Ishikawa (cell line): ENCODE measurements at regions not wholly inside any gene's neighbourhood (a gene's known extent, or its start where the extent isn't known, plus 50 kb on each side); places are given as distances from the start of the nearest gene placed in this dataset.

Experiments used
- CEBPB ChIP-seq: IDR thresholded peaks from 2 replicates; pipeline ENCODE4 v1.6.1; 2012
- CREB1 ChIP-seq: IDR thresholded peaks from 2 replicates; pipeline ENCODE4 v1.6.1; 2012; ENCODE audit warnings: low read depth
- EGR1 ChIP-seq: IDR thresholded peaks from 2 replicates; pipeline ENCODE4 v1.6.1; 2012
- EP300 ChIP-seq: IDR thresholded peaks from 2 replicates; pipeline ENCODE4 v1.6.1; 2012; ENCODE audit warnings: borderline replicate concordance
- FOXM1 ChIP-seq: IDR thresholded peaks from 2 replicates; pipeline ENCODE4 v1.6.1; 2012; ENCODE audit warnings: low read depth, borderline replicate concordance
- NFIC ChIP-seq: IDR thresholded peaks from 2 replicates; pipeline ENCODE4 v1.6.1; 2012
- RAD21 ChIP-seq: IDR thresholded peaks from 2 replicates; pipeline ENCODE4 v1.6.1; 2012; ENCODE audit warnings: low read depth
- REST ChIP-seq: IDR thresholded peaks from 2 replicates; pipeline ENCODE4 v1.6.1; 2012; ENCODE audit warnings: low read depth, mild to moderate bottlenecking
- TAF1 ChIP-seq: IDR thresholded peaks from 2 replicates; pipeline ENCODE4 v1.6.1; 2012; ENCODE audit warnings: low read depth, mild to moderate bottlenecking
- TCF12 ChIP-seq: IDR thresholded peaks from 2 replicates; pipeline ENCODE4 v1.6.1; 2012; ENCODE audit warnings: low read depth
- TEAD4 ChIP-seq: IDR thresholded peaks from 2 replicates; pipeline ENCODE4 v1.6.1; 2012
- USF1 ChIP-seq: IDR thresholded peaks from 2 replicates; pipeline ENCODE4 v1.6.1; 2012
- YY1 ChIP-seq: IDR thresholded peaks from 2 replicates; pipeline ENCODE4 v1.6.1; 2012; ENCODE audit warnings: low read depth
- ZBTB7A ChIP-seq: IDR thresholded peaks from 2 replicates; pipeline ENCODE4 v1.6.1; 2012; ENCODE audit warnings: low read depth
- TF ChIP-seq, protein P1 (sequence below): IDR thresholded peaks from 2 replicates; pipeline ENCODE4 v1.6.1; 2012

GRCh38 chr15:81851757-81852156 lies 194.1 kb downstream of the MEX3B start:
- TF ChIP-seq, protein P1, sequence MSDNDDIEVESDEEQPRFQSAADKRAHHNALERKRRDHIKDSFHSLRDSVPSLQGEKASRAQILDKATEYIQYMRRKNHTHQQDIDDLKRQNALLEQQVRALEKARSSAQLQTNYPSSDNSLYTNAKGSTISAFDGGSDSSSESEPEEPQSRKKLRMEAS = no peak
- TF ChIP-seq TCF12 (no peak), NFIC (no peak), RAD21 (no peak), ZBTB7A (no peak), EP300 (no peak), YY1 (no peak), CREB1 (no peak), USF1 (no peak)

DNA sequence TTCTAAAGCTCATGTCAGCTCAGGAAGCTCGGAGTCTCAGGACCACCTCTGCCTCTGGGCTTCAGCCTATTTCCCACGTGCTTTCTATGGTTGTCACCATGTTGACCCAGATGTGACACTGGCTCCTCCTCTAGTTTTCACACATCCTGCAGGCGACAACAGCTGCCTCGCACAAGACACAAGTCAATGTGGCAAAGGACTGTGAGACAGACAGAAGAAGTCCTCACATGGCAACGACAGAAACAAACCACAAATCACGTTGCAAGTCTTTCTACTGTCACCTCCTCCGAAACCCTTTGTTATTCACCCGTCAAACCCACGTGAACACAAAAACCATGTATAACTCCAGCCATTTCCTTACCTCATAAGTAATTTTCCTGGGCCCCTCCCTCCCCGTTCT lies 194.5 kb downstream of the MEX3B start:
- TF ChIP-seq ZBTB7A (no peak), CREB1 (no peak), USF1 (no peak), TEAD4 (no peak), NFIC (no peak), YY1 (no peak), FOXM1 (no peak), TAF1 (no peak), EGR1 (no peak), TCF12 (no peak), CEBPB (no peak), REST (no peak), RAD21 (no peak)
- TF ChIP-seq, protein P1 = no peak

DNA sequence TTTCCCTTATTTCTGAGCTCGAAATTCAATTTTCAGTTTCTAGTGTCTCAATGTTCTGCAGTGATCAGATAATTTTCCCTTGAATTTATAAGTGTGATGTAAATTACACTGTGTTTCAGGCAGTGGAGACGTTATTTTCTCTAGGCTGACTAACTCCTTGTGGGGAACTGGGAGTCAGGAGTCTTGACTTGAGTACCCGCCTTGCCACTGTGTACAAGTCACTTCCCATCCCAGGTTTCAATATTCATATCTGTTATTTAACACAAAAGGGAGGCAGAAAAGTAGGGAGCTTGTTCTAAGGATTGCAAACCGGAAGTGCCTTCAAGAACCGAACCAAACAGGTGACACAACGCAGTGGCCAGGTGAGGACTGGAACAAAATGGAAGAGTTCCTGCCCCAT lies 196.5 kb downstream of the MEX3B start:
- TF ChIP-seq TCF12 = no peak
- TF ChIP-seq NFIC = no peak
- no peak for TF ChIP-seq EP300
- TF ChIP-seq, protein P1 = no peak
- TF ChIP-seq RAD21 = no peak
- TF ChIP-seq CREB1 = no peak
- TF ChIP-seq REST = no peak
- TF ChIP-seq ZBTB7A = no peak
- TF ChIP-seq EGR1 = no peak
- no peak for TF ChIP-seq YY1
- TF ChIP-seq FOXM1 = no peak
- TF ChIP-seq CEBPB = no peak
- no peak for TF ChIP-seq USF1

GRCh38 chr15:81848701-81849100 lies 197.1 kb downstream of the MEX3B start:
- TF ChIP-seq TEAD4 = no peak
- no peak for TF ChIP-seq EP300
- no peak for TF ChIP-seq CREB1
- TF ChIP-seq TCF12 = no peak
- TF ChIP-seq RAD21 = no peak
- no peak for TF ChIP-seq ZBTB7A
- TF ChIP-seq EGR1 = no peak
- TF ChIP-seq TAF1 = no peak
- TF ChIP-seq USF1 = no peak
- no peak for TF ChIP-seq YY1
- no peak for TF ChIP-seq NFIC
- TF ChIP-seq, protein P1 = no peak
- TF ChIP-seq CEBPB = no peak
- no peak for TF ChIP-seq REST
- no peak for TF ChIP-seq FOXM1
